Activated T-helper 17 cell treated with anti-CD3 and anti-CD28 coated beads, Interleukin-2, amount 50 U/mL, for 72 hours (primary cell): ENCODE measurements at regions not wholly inside any gene's neighbourhood (a gene's known extent, or its start where the extent isn't known, plus 50 kb on each side); places are given as distances from the start of the nearest gene placed in this dataset.
A peak's percentile ranks its signal among the peaks of the same experiment; 100 is the strongest.

Source experiments
- ATAC-seq: fragments of 150-1000 bp; cut with Tn5 transposase; replicated peaks from 2 replicates; pipeline ENCODE4 v1.10.0; 2021; ENCODE audit warnings: mild to moderate bottlenecking, moderate library complexity
- H3K27ac Mint-ChIP-seq: one replicate; pipeline ENCODE4 v1.8.0; 2022; ENCODE audit warnings: mixed read lengths
- H3K27me3 Mint-ChIP-seq: one replicate; pipeline ENCODE4 v1.8.0; 2022; ENCODE audit warnings: mixed read lengths
- H3K36me3 Mint-ChIP-seq: one replicate; pipeline ENCODE4 v1.8.0; 2022; ENCODE audit warnings: low read depth, mild to moderate bottlenecking, mixed read lengths
- H3K4me1 Mint-ChIP-seq: one replicate; pipeline ENCODE4 v1.8.0; 2022; ENCODE audit warnings: mixed read lengths
- H3K4me3 Mint-ChIP-seq: one replicate; pipeline ENCODE4 v1.8.0; 2022; ENCODE audit warnings: mild to moderate bottlenecking, mixed read lengths
- H3K9me3 Mint-ChIP-seq: one replicate; pipeline ENCODE4 v1.8.0; 2022; ENCODE audit warnings: mixed read lengths

DNA sequence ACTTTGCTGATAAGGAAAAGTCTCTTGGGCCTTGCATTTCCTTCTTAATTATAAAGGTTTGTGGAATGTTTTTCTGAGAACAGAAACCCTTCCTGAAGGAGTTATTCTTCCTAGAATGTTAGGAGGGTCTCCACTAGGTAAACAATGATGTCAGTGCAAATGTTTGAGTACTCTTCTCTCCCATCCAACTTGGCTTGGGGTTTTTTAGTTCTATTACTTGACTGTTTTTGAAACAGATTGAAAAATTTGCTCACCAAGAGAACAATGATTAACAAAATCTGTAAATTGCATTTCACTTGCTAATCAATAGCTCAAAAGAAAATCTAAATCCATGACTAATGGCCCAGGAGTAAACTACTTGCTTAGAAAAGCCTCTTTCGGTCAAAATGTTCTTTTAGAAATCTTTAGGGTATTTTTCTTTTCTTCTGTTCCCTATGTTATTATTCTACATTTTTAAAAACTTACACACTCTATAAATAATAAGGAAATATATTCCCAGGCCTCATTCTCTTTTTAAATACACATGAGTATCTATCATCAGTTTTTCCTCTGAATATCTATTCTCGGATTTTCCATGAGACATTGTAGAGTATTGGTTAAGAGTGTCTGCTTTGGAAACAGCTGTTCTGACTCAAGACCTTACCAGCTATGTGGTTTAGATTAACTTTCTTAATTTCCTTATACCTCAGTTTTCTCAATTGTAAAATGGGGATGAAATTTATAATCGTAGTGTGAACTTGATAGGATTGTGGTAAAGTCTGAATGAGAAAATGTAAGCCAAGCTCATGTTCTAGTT lies 234.2 kb upstream of the CITED2 start:
- no peaks in the 10 kb centered on the region for H3K9me3 Mint-ChIP-seq
- peak; percentile 35 for ATAC-seq
- H3K27me3 Mint-ChIP-seq, result no peaks in the 10 kb centered on the region
- H3K27ac Mint-ChIP-seq, result no peak overlapping the region
- H3K4me1 Mint-ChIP-seq, result no peaks in the 10 kb centered on the region
- no peak overlapping the region for H3K4me3 Mint-ChIP-seq
- H3K36me3 Mint-ChIP-seq, result no peaks in the 10 kb centered on the region

DNA sequence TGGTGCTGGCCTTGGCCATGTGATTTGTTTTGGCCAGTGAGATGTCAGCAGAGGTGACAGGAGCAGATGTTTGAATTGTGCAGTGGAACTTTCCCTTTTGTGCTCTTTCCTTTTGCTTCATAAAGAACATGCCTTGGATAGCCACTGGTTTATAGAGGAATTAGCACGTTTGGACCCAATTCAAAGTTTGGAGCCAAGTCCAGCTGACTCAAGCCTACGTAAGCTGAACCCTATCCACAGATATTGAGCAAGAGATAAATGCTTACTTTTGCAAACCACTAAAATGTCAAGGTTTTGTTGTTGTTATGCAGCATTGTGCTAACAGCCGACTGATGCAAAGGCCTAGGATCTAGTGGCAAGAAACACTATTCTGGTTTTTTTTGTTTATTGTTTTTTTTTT lies 230.9 kb upstream of the CITED2 start:
- no peak overlapping the region for H3K27ac Mint-ChIP-seq
- H3K27me3 Mint-ChIP-seq, result no peaks in the 10 kb centered on the region
- no peaks in the 10 kb centered on the region for H3K9me3 Mint-ChIP-seq
- H3K36me3 Mint-ChIP-seq, result no peaks in the 10 kb centered on the region
- no peak for ATAC-seq
- peaks cover 7% of the 10 kb centered on the region for H3K4me1 Mint-ChIP-seq
- no peak overlapping the region for H3K4me3 Mint-ChIP-seq

- Mint-ChIP-seq H3K27me3 (no peaks in the 10 kb centered on the region), H3K27ac (no peak overlapping the region), H3K4me3 (no peak overlapping the region), H3K36me3 (no peaks in the 10 kb centered on the region), H3K4me1 (peaks cover 7% of the 10 kb centered on the region), H3K9me3 (no peaks in the 10 kb centered on the region)
- ATAC-seq, result no peak
These were observed 229.1 kb upstream of the CITED2 start for GRCh38 chr6:139603581-139603980.

GRCh38 chr6:139602577-139602976 lies 228.1 kb upstream of the CITED2 start:
- H3K36me3 Mint-ChIP-seq, result no peaks in the 10 kb centered on the region
- no peak for ATAC-seq
- H3K4me3 Mint-ChIP-seq, result no peak overlapping the region
- peaks cover 9% of the 10 kb centered on the region for H3K4me1 Mint-ChIP-seq
- H3K27ac Mint-ChIP-seq, result no peak overlapping the region
- no peaks in the 10 kb centered on the region for H3K9me3 Mint-ChIP-seq
- H3K27me3 Mint-ChIP-seq, result no peaks in the 10 kb centered on the region

GRCh38 chr6:139600919-139601475 lies 226.5 kb upstream of the CITED2 start:
- peak overlapping the region; percentile 18 for H3K4me3 Mint-ChIP-seq
- peaks cover 15% of the 10 kb centered on the region for H3K4me1 Mint-ChIP-seq
- peak; percentile 95 for ATAC-seq
- no peaks in the 10 kb centered on the region for H3K27me3 Mint-ChIP-seq
- no peaks in the 10 kb centered on the region for H3K36me3 Mint-ChIP-seq
- no peaks in the 10 kb centered on the region for H3K9me3 Mint-ChIP-seq
- peak overlapping the region; percentile 64 for H3K27ac Mint-ChIP-seq

DNA sequence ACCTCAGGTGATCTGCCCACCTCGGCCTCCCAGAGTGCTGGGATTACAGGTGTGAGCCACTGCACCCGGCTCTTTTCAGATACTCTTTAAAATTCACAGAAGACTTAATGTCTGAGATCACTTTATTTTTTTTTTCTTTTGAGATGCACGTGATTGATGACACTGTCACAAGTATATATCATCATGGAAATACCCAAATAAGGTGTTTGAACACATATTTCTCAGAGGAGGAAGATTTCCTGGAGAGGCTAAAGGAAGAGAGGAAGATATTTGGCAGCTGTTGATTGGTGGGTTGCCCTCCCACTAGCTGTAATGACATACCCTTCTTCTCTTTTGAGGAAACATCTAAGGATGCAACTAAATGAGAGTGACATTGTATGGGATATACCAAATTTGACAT lies 225.9 kb upstream of the CITED2 start:
- Mint-ChIP-seq H3K36me3 (no peaks in the 10 kb centered on the region), H3K9me3 (no peaks in the 10 kb centered on the region), H3K27ac (no peak overlapping the region), H3K27me3 (no peaks in the 10 kb centered on the region), H3K4me3 (no peak overlapping the region), H3K4me1 (peaks cover 21% of the 10 kb centered on the region)
- no peak for ATAC-seq

- no peaks in the 10 kb centered on the region for H3K27me3 Mint-ChIP-seq
These were observed 223.6 kb upstream of the CITED2 start for GRCh38 chr6:139597771-139598755.

DNA sequence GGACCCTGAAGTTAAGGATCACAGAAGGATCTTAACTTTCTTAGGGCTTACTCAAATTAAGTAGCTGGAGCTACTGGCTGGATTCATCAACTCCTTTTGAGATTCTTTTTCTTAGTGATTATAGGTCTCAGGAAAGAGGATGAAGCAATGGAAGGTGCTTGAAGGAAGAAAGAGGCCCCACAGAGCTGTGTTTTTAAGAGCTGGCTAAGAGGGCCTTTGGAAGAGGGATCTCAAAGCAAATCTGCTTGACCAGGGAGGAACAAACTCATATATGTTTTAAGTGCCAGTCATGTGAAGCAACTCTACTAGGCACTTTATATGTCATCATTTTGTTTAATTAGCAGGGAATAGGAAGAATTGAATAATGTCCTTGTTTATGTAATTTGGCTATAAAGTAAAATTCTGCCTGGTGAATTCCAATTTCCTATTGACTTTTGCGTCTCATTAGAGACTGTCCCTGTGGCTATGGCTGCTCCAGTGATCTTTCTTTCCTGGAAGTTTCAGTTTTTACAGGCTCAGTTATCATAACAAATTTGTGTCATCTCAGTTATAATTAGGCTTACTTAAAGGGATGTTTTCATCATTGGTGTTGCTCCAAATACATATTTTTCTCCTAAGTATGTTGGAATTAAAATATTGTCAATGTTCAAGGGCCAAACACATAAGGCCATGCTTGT lies 222.8 kb upstream of the CITED2 start:
- no peak for ATAC-seq
- no peaks in the 10 kb centered on the region for H3K36me3 Mint-ChIP-seq
- H3K4me3 Mint-ChIP-seq, result no peak overlapping the region
- peaks cover 23% of the 10 kb centered on the region for H3K4me1 Mint-ChIP-seq
- H3K27ac Mint-ChIP-seq, result peak overlapping the region; percentile 42
- H3K27me3 Mint-ChIP-seq, result no peaks in the 10 kb centered on the region
- no peaks in the 10 kb centered on the region for H3K9me3 Mint-ChIP-seq

More at GRCh38 chr6:139597771-139598755, 223.6 kb upstream of the CITED2 start:
- H3K4me1 Mint-ChIP-seq, result peaks cover 23% of the 10 kb centered on the region
- no peak overlapping the region for H3K4me3 Mint-ChIP-seq
- no peak overlapping the region for H3K27ac Mint-ChIP-seq
- no peak for ATAC-seq
- H3K36me3 Mint-ChIP-seq, result no peaks in the 10 kb centered on the region
- H3K9me3 Mint-ChIP-seq, result no peaks in the 10 kb centered on the region

DNA sequence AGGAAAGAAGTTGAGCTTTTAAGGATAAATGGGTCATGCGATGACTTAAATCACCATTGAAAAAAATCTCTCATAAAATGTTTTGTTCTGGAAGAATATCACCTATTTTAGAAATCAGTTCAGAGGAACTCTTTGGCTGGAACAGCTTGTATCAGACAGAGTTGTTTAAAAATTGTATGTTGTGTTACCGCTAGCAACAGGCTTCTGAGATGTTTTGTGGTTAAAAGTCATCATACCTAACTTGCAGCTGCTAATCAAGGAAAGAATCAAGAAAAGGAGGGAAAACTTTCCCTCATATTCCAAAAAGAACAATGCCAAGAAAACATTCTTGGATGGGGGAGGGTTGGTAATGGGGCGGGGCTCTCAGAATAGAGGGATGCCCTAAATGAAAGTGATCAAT lies 220.7 kb upstream of the CITED2 start:
- Mint-ChIP-seq H3K36me3 (no peaks in the 10 kb centered on the region), H3K9me3 (no peaks in the 10 kb centered on the region), H3K27ac (no peak overlapping the region), H3K4me3 (no peak overlapping the region), H3K27me3 (no peaks in the 10 kb centered on the region), H3K4me1 (peaks cover 16% of the 10 kb centered on the region)
- no peak for ATAC-seq

DNA sequence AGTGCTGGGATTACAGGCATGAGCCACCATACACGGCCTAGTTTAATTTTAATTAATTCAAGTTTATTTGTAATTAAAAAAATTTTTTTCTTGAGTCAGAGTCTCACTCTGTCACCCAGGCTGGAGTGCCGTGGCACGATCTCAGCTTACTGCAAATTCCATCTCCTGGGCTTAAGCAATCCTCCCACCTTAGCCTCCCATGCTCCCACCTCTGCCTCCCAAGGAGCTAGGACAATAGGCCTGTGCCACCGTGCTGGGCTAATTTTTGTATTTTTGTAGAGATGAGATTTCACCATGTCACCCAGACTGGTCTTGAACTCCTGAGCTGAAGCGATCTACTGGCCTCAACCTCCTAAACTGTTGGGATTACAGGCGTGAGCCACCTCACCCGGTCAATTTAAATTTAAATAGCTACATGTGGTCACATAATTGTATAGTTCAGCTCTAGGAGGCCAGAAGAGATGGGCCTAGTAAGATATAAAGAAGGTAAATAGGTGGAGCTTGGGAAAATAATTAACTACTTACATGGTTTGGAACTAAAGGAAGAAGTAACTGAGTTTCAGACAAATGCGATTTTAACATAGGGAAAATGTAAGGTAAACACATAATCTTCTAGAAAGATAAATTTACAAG lies 220.0 kb upstream of the CITED2 start:
- Mint-ChIP-seq H3K9me3 (no peaks in the 10 kb centered on the region), H3K27ac (no peak overlapping the region), H3K36me3 (no peaks in the 10 kb centered on the region), H3K27me3 (no peaks in the 10 kb centered on the region), H3K4me1 (peaks cover 16% of the 10 kb centered on the region), H3K4me3 (no peak overlapping the region)
- no peak for ATAC-seq

- H3K4me3 Mint-ChIP-seq, result no peak overlapping the region
- peaks cover 16% of the 10 kb centered on the region for H3K4me1 Mint-ChIP-seq
- H3K27me3 Mint-ChIP-seq, result no peaks in the 10 kb centered on the region
- no peak for ATAC-seq
- no peak overlapping the region for H3K27ac Mint-ChIP-seq
- H3K9me3 Mint-ChIP-seq, result no peaks in the 10 kb centered on the region
- no peaks in the 10 kb centered on the region for H3K36me3 Mint-ChIP-seq
These were observed 218.6 kb upstream of the CITED2 start for GRCh38 chr6:139593081-139593480.

GRCh38 chr6:139592011-139592410 lies 217.6 kb upstream of the CITED2 start:
- Mint-ChIP-seq H3K27me3 (no peaks in the 10 kb centered on the region), H3K4me3 (no peak overlapping the region), H3K27ac (no peak overlapping the region), H3K4me1 (peaks cover 9% of the 10 kb centered on the region), H3K36me3 (no peaks in the 10 kb centered on the region), H3K9me3 (no peaks in the 10 kb centered on the region)
- no peak for ATAC-seq

- no peak for ATAC-seq
- Mint-ChIP-seq H3K4me3 (no peak overlapping the region), H3K9me3 (no peaks in the 10 kb centered on the region), H3K27ac (no peak overlapping the region), H3K27me3 (no peaks in the 10 kb centered on the region), H3K4me1 (peaks cover 8% of the 10 kb centered on the region), H3K36me3 (no peaks in the 10 kb centered on the region)
These were observed 216.8 kb upstream of the CITED2 start for GRCh38 chr6:139591075-139591865.
